ENCODE measurements at regions not wholly inside any gene's neighbourhood (a gene's known extent, or its start where the extent isn't known, plus 50 kb on each side); places are given as distances from the start of the nearest gene placed in this dataset.
"Not testable (repeated sequence)": the region's sequence is repeated elsewhere in the genome, so short reads cannot be mapped to it uniquely, and the experiment has no call there.

DNA sequence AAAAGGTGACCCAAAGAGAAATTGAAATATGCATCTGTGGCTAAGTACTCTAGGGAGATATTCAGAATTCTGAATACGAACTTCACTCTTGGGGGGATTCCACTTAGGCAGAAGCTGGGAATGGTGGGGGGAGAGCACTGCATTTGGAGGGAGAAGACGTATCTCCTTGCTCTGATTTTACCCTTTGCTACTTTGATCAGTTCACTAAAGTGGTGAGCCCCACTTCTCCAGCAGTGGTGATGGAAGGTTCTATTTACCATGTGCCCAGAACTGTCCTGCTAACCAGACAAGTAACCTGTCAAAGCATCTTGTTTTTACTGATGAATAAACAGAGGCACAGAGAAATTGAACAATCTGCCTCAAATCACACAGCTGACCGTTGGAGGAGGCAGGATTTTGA is 483.4 kb downstream of the SIPA1L2 start:
- DNase-seq: no peak

DNA sequence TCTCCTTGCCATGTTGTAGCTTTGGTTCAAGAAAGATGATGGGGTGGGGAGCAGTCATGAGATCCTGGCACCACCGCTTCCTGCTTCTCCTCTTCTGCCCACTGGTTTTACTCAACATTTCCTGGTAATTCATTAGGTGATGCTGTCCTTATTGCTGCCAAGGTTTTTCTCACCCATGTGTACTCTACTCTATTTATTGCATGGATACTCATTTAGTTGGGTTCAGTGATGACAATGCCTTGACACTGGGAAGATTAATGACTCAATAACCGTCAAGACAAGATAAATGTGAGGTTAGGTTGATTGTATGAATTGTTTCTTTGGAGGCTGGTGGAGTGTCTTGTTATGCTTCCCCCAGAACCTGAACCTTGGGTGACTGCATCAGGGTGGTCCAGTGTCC is 484.2 kb downstream of the SIPA1L2 start:
- DNase-seq: no peak

DNA sequence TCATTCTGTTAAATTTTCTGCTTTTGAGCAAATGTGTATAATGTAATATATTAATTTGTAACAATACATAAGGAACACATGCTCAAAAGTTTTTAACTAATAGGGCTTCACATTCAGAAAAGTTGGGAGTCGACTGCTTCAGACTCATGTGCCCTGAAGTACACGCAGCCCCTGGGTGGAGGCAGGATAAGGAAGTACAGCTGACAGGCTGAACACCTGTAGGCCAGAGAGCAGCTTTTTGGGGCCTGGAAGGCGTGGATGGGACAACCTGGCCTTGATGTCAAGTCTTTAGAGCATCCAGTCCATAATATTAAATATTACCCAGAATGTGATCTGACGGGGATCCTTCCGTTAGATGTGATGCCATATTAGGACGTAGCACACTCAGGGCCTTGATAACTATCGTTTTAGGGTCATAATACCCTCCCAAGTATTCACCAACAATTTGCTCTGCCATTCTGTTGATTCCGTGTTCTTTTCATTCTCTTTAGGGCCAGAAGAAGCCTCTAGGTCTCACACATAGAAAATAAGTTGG is 485.2 kb downstream of the SIPA1L2 start:
- DNase-seq: no peak

DNA sequence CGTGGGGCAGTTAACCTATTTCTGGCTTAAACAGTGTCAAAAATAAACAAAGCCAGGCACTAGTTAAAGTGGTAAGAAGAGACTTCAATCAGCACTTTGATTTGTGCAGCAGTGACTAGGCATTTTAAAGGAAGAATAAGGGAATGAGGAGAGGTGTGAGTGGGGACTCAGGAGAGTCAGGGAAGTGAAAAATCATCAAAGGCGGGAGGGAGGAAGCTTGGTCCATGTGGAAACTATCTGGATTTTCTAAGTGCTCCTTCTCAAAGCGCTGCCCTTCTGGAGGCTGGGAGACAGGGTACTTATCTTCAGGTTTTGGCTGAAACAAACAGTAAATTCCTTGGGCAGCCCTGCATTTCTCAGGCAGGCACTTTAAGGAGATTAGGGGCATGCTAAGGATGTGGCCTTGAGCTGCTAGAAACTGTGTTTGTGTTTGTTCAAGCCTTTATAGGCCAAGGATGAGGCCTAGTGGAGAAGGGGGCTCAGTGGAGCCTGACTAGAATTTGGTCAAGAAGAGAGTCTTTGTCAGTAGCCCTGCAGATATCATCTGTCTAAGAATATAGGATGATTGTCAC is 486.5 kb downstream of the SIPA1L2 start:
- DNase-seq: no peak

DNA sequence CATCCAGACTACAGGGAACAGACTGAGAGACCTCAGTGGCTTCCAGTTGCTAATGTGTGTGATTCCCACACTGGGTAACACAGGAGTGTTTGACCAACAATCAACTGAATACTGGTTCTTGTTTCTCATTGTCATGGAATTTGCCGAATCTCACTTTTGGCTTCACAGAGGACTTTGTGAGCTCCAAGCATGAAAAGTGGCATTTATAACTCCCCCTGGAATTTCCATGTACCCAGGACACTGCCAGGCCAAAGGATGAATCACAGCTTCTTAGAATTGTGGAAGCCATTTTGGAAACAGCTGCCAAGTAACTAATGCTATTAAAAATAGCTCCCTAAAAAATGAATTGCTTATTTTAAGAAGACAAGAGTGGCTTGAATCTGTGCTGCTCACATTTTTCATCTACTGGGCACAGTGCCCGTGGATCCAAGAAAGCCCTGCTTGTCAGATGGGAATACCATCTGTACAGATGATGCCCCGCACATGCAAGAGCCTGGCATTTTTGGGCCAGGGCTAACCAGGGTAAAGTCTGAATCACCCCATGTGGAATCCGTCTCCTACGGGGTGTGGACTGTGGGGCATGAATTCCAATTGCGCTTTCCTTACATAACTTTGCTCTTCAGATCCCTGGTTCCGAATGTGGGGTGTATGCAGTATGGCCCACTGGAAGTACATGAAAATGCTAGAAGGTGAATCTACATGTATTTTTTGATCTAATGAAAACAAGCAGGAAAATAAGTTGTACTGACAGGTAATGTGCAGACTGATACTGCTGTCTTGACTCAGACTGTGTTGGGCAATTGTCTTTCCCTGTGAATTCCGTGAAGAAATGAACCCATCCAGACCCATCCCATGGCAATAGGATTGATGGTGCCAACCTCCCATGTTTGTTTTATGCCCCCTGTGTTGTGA is 487.3 kb downstream of the SIPA1L2 start:
- no peak for DNase-seq

DNA sequence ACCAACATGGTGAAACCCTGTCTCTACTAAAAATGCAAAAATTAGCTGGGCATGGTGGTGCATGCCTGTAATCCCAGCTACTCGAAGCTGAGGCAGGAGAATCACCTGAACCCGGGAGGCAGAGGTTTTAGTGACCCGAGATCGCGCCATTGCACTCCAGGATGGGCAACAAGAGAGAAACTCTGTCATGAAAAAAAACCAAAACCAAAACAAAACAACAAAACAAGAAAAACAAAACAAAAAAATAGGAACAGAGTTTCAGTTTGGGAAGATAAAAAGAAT is 488.8 kb downstream of the SIPA1L2 start:
- DNase-seq: not testable (repeated sequence)

DNA sequence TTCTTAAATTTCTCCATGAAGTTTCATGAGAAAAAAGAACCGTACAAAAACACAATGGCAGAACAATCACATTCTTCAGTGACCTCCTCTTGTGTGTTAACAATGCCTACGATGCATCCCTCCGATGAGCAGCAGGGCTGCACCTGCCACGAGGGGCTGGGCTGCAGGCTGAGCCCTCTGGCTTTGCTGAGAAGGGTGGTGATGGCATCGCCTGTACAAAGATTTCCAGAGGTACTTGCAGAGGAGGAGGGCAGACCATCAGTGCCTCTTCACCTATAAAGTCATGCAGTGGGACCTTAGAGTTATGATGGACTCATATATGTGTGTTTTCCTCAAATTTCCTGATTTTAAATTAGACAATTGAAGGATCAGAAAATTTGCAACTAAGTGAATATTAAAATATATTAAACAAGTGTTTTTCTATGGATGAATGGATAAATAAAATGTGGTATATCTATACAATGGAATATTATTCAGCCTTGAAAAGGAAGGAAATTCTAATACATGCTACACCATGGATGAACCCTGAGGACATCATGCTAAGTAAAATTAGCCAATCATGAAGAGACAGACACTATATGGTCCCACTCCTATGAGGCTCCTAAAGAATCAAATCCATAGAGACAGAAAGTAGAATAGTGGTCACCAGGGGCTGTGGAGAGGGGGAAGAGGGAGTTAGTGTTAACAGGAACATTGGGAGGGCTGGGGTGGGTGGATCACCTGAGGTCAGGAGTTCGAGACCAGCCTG is 489.3 kb downstream of the SIPA1L2 start:
- no peak for DNase-seq

DNA sequence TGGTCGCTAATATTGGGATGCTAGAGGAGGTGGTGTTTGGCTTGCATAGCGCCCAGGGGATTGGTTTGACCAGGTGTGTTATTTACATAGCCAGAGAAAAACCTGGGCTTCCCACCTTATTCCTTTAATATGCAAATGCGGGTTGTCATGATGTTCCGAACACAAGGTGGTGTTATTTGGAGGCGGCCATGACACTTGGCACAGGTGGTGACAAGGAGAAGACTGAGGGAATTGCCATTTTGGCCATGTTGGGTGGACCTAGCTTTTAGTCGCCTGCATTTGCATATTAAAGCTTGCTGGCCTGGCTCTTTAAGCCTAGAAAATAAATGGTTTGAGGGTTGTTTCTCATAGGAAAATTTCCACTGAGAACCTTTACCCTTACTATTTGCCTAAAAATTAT is 490.5 kb downstream of the SIPA1L2 start:
- DNase-seq: no peak

DNA sequence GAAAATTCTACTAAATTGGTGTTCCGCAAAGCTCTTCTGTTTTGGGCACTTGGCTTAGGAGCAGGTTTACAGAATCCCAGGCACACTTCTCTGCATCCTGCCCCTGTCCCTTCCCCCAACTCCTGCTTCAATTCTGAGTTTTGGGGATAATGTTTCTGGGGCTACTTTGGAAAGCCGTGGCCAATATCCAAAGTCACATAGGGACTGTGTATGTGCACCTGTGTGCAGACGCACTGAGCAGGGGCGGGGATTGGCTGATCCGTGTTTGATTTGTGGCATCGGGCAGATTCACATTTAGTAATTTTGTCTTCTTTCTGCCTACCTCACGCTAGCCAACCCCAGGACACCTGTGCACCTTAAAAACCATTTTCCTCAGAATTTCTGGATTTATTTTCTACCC is 491.9 kb downstream of the SIPA1L2 start:
- DNase-seq: no peak

DNA sequence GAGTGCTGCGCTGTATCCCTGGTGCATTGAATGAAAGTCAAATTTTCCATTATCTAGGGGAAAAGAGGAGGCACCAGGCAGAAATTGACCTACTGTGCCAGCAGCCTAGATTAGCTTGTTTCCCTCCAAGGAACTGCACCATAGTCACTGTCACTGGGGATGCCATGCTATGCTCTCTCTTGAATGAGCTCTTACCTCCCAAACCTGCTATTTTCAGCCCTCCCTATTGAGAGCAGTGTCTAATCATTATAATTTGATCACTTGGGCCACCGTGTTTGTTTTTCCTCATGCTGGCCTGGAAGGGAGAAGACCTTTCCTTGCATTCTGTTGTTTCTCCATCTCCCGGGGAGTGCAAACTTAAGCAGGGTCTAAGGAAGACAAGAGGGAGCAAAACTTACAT is 492.9 kb downstream of the SIPA1L2 start:
- DNase-seq: no peak

DNA sequence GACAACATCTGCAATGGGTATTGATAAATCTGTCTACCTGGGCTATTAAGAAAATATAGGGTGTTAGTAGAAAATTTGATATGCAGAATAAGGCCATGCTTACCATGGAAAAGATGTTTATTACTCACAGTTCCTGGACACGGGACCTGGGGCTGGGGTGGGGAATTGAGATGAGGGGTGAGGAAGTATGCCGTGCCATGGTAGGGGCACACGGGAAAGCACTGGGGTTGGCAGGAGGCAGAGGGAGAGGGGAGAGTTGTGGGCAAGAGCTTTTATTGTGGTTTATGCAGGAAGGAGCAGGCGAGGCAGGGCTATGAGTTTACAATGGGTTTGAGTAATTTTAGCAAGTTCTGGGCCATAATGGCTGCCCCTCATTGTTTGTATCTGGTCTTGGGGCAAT is 493.8 kb downstream of the SIPA1L2 start:
- no peak for DNase-seq

DNA sequence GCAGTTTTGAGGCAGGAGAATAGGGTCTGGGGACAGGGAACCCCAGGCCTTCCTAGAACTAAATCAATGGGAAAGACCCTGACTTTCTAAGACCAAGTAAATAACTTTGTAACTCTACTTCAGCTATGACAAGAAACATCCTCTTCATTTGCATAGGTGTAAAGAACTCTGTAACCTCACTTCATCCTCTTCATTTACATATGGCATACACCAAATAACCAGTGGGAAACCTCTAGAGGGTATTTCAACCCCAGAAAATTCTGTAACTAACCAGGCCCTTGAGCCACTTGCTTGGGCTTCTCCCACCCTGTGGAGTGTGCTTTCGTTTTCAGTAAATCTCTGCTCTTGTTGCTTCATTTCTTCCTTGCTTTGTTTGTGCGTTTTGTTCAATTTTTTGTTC is 495.6 kb downstream of the SIPA1L2 start:
- no peak for DNase-seq

DNA sequence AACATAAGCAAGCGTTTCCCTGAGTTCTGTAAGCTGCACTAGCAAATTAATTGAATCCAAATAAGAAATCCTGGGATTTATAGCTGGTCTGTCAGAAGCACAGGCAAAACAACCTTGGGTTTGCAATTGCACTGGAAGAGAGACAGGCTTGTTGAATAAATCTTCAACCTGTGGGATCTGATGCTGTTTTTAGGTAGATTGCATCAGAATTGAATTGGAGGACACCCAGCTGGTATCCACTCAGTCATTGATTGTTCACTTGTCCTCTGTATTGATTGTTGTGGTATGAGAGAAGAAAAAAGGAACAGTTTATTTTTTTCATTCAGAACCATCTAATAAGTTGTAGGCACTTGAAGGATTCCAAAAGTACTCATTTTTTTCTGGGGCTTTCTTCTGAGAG is 497.4 kb downstream of the SIPA1L2 start:
- DNase-seq: no peak

DNA sequence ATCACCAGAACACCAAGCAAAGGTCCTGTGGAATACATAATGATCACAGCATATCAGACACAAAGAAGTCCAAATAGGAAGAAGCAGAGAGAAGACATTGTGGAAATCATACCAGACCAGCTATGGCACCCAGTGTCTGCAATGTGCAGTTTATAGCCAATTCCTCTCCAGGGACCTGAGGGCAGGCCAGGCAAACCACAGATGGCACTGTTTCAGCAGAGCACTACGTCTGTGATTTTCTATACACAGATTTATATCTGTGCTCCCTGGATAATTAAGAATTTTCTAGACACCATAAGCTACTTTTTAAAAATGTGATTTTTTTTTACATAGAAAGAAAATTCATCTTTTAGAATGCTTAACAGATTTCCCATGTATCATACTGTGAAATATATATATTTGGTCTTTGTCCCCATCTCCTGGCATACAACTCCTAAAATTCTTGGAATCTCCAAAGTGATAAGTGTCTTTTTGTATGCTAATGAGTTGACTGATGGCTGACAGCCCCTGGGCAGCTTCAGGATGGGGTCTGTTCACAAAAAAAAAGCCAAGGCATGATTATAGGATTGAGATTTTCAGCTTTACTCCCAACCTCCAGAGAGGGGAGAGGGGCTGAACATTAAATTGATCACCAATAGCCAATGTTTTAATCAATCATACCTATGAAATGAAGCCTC is 498.1 kb downstream of the SIPA1L2 start:
- no peak for DNase-seq

DNA sequence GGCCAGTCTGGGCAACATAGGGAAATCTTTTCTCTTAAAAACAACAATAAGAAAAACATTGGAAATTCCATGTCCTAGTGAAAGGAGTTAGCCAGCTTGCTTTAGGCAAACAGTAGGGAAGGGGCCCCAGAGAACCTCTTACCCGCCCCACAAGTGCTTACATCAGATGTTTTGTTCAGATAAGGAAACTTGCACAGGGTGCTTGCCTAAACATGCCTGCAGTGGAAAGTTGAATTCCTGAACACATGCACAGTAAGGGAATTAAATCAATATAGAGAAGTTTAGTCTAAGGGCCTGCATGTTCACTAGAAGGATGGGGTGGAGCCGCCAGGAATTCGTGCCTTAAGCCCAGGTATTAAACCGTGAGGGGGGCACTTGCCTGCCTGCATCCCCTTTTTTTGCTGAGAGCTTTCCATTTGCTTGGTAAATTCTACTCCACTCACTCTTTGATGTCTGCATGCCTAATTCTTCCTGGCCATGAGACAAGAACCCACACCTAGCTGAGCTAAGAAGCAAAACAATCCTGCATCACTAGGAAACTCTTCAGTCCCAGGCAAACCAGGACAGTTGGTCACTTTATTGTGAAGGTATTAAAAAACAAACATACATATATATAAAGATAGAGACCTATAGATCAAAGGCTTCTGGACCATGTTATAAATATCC is 499.0 kb downstream of the SIPA1L2 start:
- DNase-seq: no peak

DNA sequence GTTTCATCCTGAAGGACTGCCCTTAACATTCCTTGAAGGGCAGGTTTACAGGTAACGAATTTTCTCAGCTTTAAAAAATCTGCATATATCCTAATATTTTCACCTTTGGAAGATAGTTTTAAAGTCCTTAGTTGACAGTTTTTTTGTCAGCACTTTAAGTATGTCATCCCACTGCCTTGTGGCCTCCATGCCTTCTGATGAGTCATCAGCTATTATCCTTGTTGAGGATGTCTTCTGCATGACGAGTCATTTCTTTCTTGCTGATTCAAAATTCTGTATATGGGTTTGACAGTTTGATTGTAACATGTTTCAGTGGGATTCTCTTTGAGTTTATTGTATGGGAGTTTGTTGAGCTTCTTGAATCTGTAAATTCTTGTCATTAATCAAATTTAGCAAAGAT is 500.6 kb downstream of the DISC1 start:
- no peak for DNase-seq

DNA sequence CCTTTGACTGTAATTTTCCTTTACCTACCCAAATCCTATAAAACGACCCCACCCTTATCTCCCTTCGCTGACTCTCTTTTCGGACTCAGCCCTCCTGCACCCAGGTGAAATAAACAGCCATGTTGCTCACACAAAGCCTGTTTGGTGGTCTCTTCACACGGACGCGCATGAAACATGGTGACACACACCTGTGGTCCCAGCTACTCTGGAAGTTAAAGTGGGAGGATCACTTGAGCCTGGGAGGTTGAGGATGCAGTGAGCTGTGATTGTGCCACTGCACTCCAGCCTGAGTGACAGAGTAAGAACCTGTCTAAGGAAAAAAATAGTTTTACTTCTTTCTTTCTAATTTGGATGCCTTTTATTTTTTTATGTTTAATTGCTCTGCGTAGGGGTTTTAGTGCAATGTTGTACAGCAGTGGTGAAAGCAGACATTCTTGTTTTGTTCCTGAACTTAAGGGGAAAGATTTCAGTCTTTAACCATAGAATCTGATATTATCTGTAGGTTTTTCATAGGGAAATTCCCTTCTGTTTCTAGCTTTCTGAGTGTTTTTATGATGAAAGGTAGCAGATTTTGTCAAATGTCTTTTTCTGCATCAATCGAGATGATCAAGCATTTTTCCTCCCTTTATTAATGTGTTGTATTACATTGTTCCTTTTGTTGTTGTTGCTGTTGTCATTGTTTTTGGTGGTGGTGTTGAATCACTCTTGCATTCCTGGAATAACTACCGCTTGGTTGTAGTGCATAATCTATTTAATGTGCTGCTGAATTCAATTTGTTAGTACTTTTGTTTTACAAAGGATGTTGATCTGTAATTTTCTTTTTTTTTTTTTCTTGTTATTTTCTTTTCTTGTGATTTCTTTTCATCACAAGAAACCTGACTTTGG is 497.4 kb downstream of the DISC1 start:
- DNase-seq: no peak

DNA sequence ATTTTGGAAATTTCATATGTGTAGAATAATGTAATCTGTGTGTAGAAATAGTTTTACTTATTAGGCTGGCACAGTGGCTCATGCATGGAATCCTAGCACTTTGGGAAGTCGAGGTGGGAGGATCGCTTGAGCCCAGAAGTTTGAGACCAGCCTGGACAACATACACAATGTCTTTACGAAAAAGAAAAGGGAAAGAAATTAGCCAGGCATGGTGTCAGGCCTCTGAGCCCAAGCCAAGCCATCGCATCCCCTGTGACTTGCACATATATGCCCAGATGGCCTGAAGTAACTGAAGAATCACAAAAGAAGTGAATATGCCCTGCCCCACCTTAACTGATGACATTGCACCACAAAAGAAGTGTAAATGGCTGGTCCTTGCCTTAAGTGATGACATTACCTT is 491.3 kb downstream of the DISC1 start:
- not testable (repeated sequence) for DNase-seq

DNA sequence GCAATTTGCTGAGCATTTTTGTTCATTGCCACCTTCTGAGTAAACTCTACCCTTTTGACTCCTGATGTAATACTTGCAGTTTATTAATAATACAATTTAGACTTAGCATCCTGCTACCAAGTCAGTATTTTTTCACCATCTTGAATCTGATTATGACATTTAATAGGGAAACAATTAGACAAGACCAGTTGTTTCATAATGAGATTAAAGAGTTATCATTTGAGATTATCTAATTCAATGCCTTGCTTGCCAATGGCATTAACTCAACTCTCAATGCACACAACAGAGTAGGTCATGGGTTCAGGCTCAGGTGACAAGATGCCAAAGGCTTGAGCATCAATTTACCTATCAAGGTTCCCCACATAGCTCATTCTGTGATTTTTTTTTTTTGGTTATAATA is 488.4 kb downstream of the DISC1 start:
- DNase-seq: no peak

DNA sequence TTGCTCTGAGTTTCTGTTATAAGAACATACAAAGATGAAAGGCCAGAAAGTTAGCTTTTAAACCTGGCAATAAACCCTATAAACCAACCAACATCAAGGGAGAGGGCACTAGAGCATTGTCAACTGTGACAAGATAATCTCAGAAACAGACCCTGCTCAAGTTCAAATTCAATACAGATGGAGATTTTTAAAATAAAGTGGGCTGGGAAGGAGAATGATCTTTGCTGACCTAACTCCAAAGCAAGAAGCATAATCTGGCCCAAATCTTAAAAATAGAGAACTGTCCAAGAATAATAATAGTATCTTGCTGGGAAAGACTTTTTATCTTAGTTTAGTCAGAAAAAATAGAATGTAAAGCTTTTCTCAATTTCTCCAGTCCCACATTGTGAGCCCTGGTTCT is 485.5 kb downstream of the DISC1 start:
- DNase-seq: no peak

DNA sequence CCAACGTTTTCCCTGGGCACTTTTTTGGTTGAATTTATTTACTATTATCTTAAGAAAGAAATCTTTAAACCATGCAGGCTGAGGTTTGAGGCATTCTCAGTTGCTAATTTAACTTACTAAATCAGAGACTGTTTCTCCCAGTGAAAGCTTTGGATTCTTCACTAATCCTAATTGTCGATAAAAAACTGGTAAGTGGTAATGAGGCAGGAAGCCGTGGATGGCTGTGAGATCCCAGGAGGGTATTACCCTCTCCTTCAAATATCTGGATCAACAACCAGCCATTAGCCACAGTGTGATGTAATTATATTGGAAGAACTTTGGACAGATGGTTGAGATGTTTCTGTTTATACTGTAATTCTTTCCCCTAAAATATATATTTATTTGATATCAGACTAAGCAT is 485.0 kb downstream of the DISC1 start:
- DNase-seq: no peak

Measured in NCI-H1930 (cell line).